Stimulated activated CD4-positive, alpha-beta T cell treated with anti-CD3 and anti-CD28 coated beads, Interleukin-4, amount 100 ng/mL, for 48 hours (primary cell): ENCODE measurements at regions not wholly inside any gene's neighbourhood (a gene's known extent, or its start where the extent isn't known, plus 50 kb on each side); places are given as distances from the start of the nearest gene placed in this dataset.

Experiments used
- DNase-seq, 2 donors: peaks; one replicate each; pipeline ENCODE4 v3.0.0-alpha.2; 2020; ENCODE audit warnings: low read depth in 2 of 2

DNA sequence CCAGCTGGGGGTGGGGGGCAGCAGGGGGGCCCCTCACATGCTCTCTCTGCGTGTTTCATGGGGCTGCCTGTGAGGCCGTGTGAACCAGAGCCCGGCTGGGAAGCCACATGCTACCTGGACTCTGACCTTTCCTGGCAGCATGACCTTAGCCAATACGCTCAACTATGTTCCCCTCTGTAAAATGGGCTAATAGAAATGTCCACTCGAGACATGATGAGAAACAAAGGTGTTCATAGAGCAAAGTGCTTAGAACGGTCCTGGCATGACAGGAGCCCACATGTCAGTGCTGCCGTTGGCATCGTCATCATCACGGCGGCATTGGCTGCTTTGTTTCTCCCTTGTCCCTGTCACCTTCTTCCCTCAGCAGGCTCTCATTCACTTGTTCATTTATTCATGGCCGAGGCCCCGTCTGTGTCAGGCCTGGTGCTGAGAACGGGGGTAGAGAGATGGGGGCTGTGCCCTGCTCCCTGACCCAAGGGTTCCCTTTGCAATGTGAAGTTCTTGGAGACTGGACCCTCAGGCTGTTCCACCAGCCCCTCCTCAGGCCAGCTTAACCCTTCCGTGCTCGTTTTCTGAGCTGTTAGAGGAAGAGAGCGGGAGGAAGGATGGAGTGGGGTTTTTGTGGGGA lies 291.4 kb downstream of the SEC14L1 start:
- DNase-seq: no peak

DNA sequence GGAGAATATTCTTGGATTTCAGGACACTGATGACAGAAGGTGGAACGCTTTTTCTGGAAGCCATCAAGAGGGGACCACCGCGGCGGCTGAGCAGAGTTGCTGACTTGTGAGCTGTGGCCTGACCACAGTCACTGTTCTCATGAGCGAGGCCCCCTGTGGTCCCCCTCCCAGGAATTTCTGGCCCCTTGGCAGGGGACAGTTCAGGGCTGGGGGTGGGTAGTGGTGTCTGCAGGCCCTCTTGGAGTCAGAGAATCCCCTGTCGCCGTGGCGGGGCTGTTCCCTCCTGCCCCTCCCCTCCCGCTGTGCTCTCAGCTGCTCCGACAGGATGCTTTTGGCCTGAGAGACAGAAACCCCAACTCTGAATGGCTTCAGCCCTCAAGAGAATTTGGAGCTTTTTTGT lies 292.0 kb downstream of the SEC14L1 start:
- no peak for DNase-seq

DNA sequence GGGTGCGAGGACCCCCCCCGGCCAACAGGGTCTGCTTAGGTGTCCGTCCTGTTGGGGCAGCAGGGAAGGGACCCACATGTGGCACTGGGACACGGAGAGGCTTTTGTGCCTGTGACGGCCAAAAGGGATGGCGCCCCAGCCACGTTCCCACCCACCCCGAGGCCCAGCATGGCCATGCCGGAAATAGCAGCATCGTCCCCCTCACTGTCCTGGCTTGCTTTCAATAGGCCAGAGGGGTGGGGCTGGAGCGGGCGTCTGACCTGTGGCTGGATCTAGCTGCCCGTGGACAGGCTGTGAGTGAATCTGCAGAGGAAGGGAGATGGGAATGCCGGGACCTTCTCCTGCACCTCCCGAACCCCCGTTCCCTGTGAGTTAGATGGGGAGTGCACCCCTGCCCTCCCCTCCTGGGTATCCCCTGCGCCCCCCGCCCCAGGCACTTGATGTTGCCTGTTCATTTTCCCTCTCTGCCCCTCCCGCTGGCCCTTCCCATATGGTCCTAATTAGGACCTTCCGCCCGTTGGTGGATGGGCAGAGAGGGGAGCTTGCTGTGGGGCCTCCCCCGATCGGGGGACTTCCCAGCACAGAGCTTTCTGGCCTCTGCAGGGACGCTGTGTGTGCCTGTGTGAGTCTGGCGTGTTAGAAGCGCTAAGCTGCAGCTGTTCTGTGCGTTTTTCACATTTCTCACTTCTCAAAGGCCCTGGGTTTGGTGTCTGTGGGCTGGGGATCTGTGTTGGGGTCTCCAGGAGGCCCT lies 292.8 kb downstream of the SEC14L1 start:
- no peak for DNase-seq

DNA sequence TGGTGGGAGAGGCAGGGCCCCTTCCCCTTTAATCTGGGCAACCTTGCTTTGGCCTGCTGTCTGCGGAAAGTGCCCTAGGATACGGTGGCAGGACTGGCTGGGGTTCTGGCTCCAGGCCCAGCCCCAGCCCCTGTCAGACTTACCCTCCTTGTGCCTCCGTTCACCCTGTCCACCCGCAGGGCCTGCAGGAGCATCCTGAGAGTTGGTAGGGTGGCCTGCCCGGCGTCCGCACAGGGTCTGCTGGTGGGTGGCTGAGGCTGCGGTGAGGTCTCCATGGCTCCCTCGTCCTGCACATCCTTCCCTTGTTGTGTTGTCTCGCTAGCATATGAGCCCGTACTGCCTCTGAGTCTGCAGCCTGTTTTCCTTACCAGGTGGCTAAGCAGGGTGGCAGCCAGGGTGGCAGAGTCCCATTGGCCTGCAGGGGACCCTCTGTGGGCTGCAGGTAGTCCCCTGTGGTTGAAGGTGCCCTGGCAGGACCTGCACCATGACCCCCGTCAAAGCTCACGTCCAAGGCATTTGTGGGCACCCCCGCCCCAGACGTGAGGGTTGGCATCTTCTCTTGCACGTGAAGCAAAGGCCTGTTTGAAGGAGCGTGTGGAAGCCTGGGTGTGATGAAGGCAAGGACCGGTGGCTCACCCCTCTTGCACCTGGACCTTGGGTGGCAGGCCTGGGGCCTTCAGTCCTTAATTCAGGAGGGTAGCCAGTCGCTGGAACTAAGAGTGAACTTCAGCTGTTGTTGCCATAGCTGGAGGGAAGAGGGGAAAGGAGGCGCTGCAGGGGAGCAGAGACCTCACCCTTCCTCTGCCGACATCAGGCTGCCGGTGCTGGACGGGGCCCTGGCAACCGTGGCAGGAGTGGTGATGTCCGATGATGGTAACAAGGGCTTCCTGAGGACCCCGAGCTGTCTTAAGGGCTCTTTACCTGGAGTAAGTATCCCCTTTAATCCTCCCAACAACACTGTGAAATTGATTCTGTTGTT lies 293.7 kb downstream of the SEC14L1 start:
- no peak for DNase-seq

DNA sequence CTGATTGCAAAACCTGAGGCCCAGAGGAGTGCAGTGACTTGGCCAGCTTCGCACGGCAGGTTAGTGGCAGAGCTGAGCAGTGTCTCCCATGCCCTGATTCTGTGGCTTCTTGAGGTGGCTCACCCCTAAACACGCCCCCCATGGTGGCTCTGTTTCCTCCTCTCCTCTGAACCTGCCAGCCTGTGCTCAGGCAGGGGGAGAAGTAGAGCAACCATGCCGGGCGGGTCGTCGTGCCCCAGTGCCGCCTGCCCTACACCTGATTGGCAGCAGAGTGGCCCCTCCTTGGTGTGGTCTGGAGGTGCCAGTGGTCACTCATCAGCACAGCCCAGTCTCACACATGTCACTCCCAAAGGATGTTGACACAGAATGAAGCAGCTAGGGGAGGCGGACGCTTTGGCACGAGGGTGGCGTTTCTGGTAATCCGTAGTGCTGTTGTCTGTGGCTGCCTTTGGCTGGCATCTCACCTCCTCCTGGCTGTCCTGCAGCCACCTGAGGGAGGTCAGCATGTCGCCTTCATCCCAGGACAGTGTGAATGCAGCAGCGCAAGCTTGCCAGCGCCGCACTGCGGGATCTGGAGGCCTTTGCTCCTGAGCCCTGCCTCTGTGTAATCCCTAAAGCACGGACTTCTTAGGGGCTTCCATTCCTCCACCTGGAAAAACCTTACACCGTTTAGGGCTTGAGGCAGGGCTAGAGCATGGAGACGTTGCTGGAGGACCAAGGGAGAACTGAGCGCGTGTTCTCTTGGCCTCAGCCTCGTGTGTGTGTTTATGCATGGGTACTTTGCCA lies 294.7 kb downstream of the SEC14L1 start:
- no peak for DNase-seq

DNA sequence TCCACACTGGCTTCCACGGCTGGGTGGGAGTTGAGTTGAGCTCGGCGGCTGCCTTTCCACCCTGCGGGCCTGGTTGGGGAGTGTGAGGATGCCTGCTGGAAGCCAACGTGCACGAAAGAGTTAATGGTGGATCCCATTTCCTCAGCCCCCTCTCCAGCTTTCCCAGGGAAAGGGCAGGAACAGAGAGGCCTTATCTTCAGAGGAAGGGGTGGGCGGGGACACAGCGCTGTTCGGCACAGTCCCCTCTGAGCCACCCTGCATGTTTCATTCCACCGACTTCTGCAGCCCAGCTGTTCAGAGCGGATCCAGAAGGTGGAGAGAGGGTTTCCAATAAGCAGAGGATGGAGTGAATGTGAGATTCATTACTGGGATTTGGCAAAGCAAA lies 295.3 kb downstream of the SEC14L1 start:
- no peak for DNase-seq

DNA sequence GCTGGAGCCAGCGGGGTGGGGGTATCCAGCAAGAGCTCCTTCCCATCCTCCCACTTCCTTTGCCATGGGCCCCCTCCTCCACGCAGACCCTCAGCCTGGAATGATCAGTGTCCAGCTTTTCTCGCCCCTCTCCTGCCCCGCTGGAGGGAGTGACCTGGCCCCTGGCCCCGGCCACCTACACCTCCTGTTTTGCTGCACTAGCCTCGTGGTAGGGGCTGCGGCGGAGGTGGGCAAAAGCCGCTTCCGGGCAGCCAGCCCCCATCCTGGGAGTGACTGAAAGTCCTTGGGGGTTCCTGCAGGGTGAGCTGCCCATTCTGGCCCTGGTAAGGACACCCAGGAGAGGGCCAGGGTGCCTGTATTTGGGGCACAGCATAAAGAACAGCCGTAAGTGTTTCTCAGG lies 295.7 kb downstream of the SEC14L1 start:
- no peak for DNase-seq

DNA sequence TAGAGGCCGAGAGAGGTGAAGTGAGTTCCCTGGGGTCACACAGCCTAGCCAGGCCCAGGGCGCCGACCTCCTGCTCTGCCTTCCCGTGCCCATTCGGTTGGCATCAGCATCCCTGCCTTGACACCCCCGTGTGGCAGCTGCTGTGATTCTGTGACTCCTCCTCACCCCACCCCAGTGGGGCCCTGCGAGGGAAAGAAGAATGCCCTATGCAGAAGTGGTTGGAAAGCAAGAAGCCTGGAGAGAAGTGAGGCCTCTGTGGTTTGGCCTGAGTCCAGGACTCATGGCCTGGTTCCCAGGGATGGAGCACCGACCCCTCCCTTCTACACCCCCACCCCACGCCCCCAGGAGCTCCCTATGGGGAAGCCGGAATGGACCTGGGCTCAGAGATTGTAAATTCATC lies 296.2 kb downstream of the SEC14L1 start:
- no peak for DNase-seq

DNA sequence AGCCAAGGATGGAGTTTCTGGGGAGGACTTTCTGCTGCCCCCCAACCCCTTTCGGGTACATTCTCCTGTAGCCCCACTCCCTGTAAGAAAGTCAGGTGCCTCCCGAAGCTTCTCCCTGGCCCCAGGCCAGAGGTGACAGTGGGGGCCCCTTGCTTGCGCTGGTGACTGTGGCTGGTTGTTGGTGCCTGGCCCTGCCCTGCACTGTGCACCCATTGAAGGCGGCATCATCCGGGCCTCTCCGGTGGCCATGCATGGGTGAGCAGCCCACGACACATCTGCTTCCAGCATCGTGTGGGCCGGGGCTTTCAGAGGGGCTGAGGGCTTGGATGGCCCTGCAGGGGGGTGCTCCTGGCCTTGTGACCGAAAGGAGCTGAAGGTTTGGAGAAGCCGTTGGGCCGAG lies 297.0 kb downstream of the SEC14L1 start:
- no peak for DNase-seq

DNA sequence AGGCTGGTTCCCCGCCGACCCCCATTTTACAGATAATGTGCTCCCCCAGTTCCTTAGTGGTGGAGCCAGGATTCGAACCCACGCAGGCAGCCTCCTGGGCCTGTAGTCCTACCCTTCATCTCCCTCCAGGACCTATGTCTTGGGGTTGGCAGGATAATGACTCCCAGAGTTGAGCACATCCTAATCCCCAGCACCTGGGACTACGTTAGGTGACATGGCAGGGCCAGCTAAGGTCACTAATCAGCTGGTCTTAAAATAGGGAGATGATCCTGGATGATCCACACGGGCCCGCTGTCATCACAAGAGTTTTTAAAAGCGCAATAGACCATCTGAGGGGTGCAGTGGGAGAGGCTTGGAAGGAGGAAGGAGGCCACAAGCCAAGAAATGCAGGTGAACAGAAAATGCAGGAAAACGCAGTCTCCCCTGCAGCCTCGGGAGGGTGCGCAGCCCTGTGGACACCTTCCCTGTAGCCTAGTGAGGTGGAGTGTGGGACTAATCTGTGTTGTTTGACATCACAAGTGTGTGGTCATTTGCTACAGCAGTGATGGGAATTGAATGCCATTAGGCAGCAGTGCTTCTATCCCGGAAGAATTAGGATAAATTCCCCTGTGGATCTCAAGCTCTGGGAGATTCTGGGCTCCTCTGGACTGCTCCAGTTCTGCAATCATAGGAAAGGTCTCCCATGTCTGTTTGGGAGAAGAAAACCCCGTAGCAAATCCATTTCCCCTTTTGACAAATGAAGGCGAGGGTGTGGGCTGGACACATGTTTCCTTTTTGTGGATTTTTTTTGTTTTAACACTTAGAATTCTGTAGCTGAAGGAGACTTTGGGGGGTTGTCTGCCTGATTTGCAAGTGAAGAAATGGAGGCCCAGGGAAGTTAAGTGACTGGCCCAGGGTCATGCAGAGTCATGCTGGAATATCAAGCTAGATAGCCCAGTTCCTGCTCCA lies 297.7 kb downstream of the SEC14L1 start:
- no peak for DNase-seq

DNA sequence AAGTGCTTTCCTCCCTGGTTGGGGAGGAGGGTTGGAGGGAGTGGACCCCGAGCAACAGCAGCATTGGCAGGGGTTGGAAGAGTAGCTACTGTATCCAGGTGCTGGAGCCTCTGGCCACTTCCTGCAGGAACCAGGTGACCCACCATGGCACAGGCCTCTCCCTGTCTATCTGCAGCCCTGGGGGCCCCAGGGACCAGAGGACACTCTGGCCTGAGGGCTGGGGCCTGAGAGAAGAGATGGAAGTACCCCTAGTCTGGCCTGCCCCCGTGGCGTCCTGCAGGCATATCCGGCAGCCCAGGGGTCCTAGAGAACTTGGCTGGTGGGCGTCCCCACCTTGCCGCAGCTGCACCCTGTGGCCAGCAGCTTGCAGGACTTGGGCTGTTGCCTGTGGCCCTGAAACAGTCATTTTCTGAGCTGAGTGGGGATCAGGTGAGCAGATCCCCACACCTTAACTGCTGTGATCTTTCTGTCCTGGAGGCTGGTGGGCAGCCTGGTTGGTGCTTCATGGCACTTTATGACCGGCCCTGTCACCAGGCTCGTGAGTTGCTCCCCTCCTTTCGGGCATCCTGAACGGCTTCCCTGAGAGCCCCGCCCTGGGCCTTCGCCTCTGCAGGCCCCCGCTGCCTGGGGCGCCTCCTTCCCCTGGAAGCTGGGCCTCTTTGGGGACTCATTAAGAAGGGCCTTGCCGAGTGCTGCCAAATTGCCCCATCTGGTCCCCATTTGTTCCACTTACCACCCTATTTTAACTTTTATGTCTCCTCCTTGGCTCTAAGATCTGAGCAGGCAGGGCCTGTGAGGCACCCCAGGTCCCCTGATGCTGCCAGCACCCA lies 298.6 kb downstream of the SEC14L1 start:
- no peak for DNase-seq

DNA sequence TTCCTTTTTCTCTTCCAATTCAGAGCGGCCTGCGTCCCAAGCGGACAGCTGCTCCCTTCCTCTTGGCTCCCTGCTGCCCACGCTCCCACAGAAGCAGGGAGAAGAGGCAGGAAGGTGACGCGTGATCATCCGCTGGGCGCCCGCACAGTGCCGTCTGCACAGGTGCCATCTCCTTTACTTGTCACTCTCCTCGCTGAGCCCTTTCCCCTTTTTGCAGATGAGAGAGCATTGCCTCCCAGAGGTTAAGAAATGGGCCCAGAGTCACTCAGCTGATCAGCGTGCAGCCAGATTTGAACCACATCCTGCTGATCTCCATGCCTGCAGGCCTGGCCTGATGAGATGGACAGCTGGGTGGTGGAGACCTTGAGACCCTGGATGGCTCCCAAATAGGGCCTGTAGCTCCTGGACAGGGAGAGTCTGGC lies 299.8 kb downstream of the SEC14L1 start:
- no peak for DNase-seq

DNA sequence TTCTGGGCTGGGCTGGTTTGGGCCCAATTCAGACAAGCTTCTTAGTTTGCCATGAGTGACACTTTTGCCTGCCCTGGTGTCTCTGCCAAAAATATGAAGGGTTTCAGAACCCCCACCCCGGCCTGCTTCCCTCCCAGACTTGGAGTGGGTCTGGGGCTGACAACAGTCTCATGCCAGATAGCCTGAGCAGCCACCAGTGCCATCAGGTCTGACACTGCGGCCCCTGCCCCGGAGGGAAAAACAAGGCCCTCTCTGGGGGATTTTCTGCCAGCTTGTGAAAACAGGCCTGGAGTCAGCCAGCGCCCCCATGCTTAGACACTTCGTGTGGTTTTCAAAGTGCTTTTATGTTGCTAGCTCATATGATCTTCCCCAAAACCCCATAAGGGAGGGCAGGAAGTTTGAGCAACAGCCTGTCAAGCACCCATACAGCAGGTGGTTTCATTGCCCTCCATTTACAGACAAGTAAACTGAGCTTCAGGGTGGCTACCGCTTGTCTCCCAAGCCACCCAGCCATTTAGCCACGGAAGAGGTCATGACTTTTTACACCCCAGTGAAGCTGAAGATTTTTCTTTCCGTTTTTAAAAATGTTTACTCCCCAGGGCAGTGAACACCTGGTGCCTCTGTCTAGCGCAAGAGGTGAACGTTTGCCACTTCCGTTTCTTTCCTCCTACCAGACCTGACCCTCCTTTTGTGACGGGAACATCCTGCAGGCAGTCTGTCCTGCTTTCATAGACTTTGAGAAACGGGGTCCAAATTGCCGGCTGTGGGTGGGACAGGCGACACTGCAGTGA lies 300.6 kb downstream of the SEC14L1 start:
- DNase-seq: peak in 1 of 2 donors; percentile 62

DNA sequence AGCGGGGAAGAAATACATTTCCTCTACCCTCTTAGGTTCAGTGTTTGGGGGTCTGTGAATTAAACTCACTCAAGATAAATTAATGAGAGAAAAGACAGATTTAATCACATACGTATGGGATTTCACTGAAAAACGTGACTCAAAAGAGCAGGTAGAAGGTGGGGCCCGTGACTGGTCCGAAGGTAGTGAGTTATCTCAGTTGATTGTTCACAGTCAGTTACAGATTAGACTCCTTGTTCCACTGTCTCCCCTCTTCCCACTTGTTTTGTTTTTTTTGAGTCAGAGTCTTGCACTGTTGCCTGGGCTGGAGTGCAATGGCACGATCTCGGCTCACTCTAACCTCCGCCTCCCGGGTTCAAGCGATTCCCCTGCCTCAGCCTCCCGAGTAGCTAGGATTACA lies 301.2 kb downstream of the SEC14L1 start:
- DNase-seq: no peak

DNA sequence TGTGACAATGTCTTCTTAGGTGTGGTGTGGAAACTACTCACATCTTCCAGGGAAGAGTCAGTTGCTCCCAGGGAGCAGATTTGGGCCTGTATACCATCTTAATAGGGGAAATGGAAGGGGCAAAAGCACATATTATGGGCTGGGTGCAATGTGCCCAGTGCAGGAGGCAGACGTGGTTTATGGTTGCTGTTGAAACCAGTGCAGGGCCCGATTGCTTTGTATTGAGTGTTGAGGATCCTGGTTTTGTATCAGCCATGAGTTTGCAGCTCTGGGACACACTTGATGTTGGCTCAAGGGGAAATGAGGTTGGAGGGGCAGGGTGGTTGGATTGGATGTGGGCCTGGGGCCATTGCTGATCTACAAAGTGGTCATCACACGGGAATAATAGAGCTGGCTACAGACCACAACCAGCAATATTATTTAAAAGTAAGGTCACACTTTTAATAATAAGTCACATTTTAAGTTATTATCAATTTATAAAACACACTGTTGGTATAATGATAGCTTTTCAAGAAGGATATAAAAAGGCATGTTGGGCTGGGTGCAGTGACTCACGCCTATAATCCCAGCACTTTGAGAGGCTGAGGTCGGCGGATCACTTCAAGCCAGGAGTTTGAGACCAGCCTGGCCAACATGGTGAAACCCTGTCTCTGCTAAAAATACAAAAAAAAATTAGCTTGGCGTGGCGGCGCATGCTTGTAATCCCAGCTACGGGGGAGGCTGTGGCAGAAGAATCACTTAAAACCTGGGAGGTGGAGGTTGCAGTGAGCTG lies 302.4 kb downstream of the SEC14L1 start:
- no peak for DNase-seq

DNA sequence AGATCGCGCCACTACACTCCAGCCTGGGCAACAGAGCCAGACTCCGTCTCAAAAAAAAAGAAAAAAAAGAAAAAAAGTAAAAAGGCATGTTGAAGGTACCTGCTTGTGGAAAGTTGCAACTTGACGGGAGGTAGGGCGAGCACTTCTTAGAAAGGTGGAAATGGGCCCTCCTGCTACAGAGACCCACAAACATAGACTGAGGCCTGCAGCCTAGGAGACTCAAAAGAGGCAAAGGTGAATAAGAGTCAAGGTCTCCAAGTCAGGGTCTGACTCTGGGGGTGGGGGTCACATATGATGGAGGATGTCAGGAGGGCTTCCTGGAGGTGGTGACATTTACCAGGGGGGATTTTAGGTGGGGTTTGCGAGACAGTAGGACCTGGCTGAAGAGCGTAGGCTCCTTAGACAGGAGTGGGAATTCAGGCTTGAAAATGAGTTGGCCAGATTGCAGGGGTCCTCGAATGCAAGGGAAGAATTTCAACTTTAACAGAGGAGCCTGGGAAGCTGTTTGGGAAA lies 303.0 kb downstream of the SEC14L1 start:
- no peak for DNase-seq

DNA sequence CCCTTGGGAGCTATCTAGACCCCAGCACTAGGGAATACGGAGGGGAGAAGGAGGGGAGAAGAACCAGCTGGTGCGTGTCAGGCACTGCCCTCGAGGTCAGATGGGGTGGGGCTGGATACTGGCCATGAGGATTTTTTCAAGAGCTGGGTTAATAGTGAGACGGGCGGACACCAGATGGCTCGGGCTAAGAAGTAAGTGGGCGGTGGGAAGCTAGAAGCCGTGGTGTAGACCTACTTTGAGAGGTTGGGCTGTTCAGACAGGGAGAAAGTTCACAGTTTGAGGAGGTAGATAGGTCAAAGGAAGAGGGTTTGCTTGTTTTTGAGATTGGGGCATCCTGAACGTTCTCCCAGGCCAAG lies 303.8 kb downstream of the SEC14L1 start:
- no peak for DNase-seq
